HG02840 (cell line): ENCODE measurements at regions not wholly inside any gene's neighbourhood (a gene's known extent, or its start where the extent isn't known, plus 50 kb on each side); places are given as distances from the start of the nearest gene placed in this dataset.

Experiments used
- ATAC-seq: cut with Tn5 transposase; IDR thresholded peaks from one replicate; pipeline ENCODE4 v1.9.1; 2021; ENCODE audit warnings: mild to moderate bottlenecking, moderate library complexity, moderate number of reproducible peaks; ENCODE audit not compliant: unreplicated experiment, low FRiP score

- no peak for ATAC-seq
Observed at GRCh38 chr4:184575306-184575705, 73.9 kb downstream of the CASP3 start.

- no peak for ATAC-seq
Observed at GRCh38 chr4:184574861-184575260, 74.4 kb downstream of the CASP3 start.

DNA sequence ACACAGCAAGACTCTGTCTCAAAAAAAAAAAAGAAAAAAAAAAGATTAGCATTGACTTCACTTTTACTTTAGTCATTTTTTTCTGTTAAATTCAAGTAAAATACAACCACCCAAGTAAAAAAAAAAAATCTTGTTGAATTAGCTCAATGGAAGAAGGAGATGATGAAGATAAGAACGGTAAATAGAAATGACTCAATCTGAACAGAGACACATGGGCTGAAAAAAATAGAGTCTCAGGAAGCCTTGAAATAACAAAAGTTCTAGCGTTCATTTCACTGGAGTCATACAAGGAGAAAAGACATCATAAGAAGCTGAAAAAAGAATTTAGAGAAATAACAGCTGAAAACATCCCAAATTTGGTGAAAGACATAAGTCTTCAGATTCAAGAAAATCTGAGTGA lies 75.5 kb downstream of the CASP3 start:
- no peak for ATAC-seq

- no peak for ATAC-seq
Observed at GRCh38 chr4:184568770-184569169, 80.5 kb downstream of the CASP3 start.

- ATAC-seq = no peak
Observed at GRCh38 chr4:184563621-184564020, 85.6 kb downstream of the CASP3 start.

GRCh38 chr4:184558996-184559395 lies 84.6 kb upstream of the IRF2 start:
- no peak for ATAC-seq

DNA sequence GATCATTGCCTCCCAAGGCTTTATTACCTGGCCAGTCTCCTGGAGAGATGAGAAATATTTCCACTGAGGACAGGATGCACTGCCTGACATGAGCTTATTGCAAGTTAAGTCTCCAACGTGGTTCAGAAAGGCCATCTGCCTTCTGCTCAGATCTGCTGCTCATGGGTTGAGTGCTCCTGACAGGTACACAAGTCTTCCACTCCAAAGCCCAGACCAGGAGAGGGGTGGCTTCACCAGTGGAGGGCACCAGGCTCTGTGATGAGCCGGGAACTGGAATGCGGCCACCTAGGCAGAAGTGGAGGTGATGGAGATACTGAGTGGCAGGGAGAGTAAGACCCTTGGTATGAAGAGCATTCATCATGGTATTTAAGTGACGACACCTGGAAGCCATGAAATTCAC lies 79.5 kb upstream of the IRF2 start:
- ATAC-seq = no peak

DNA sequence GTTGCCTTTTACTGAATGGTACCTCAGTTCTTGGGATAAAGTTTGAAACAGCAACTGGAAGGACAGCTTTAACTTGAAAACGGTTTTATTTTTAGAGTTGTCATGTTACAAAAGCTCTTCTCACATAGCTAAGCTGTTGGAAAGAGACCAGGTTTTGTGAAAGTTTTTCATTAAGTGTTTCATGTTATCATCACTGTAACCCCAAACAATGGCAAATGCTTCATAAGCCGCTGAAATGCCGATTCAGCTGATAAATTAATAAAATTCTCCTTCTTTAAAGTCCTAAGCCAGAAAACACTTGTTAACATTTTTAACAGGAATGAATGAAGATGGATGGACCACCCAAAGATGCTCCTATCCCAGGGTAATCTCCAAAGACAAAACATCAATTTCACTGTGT lies 76.1 kb upstream of the IRF2 start:
- no peak for ATAC-seq

- no peak for ATAC-seq
Observed at GRCh38 chr4:184548648-184549341, 74.4 kb upstream of the IRF2 start.

DNA sequence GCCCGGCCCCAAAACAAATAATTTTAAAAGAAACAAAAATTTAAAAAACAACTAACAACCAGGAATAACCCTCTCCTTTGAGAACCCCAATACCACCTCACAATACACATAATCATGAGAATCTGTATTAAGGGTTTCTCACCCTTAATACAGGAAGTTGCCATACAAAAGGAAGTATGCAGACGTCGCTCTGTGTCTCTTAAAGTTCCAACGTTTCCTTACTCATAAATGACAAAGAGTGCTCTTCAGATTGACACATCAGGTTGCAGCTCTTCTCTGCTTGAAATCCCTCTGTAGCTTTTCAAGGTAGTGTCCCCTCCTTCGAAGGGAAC lies 73.9 kb upstream of the IRF2 start:
- no peak for ATAC-seq

DNA sequence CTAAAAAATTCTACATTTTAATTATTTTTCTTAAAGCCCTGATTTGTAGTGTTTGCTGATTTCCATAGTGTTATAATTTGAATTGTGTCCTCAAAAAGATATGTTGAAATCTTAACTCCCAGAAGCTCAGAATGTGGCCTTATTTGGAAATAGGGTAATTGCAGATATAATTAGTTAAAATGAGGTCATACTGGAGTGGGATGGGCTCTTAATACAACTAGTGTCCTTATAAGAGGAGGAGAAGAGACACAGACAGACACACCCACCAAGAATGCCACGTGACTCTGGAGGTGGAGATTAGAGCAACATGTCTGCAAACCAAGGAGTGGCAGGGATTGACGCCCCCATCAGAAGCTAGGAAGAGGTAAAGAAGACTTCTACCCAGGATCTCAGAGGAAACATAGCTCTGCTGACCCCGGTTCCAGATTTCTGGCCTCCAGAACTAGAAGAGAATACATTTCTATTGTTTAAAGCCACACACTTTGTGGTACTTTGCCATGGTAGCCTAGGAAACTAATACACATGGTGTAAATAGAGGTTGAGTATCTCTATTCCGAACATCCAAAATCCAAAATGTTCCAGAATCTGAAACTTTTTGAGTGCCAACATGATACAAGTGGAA lies 70.5 kb upstream of the IRF2 start:
- no peak for ATAC-seq

- no peak for ATAC-seq
Observed at GRCh38 chr4:184541907-184542306, 67.6 kb upstream of the IRF2 start.

GRCh38 chr4:184540307-184540706 lies 66.0 kb upstream of the IRF2 start:
- no peak for ATAC-seq

- peak; percentile 54 for ATAC-seq
Observed at GRCh38 chr4:184538023-184538599, 63.8 kb upstream of the IRF2 start.

GRCh38 chr4:184537269-184538022 lies 63.1 kb upstream of the IRF2 start:
- peak; percentile 60 for ATAC-seq

DNA sequence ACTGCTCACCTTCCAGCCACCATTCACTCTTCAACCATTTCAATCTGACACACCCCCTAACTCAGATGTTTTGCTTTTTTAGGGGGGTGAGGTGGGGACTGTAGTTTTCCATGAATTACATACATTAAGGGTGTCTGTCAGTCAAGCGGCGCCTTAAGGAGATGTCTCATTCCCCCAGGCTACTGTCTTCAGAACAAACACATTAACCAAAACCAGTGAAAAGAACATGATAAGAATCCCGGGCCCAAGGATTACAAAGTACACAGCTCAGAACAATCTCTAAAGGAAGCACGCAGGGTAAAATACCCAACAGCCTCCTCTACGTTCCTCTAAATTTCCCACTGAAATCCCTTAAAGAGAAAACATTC lies 62.5 kb upstream of the IRF2 start:
- ATAC-seq = no peak

GRCh38 chr4:184536065-184536880 lies 61.9 kb upstream of the IRF2 start:
- no peak for ATAC-seq

DNA sequence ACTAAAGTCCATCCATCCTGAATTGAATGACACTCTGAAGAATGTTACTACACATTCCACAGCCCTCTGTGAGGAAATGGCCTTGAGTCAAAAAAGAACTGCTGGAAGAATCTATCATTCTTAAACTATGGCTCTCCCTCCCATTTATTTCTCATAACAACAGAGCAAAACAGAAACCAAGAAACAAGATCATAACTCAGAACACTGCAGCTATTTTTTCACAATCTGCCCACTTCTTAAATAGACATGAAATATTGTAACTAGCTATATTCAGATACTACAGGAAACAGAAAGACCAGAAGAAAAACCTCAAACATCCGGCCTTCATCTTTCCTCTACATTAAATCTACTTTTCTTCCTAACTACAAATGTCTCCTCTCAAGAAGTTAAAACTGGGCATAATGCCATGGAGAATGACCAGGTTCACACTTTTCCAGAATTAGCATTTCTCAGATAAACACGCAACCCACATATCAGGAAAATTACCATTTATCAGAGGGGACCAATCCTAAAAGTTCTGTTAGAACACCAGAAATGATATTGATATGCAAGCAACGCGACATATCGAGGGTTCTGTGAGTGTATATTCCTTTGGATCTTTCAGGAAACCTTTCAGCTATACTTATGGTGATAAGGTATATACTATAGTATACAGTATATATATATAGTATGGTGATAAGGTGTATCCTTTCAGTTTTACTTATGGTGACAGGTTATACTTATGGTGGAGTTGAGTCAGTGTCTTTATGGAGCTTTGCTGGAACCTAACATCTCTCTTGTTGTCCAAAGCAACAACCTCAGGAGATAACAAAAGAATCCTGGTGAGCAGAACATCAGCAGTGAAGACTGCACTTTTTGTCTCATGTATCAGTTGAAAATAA lies 60.4 kb upstream of the IRF2 start:
- ATAC-seq = no peak

DNA sequence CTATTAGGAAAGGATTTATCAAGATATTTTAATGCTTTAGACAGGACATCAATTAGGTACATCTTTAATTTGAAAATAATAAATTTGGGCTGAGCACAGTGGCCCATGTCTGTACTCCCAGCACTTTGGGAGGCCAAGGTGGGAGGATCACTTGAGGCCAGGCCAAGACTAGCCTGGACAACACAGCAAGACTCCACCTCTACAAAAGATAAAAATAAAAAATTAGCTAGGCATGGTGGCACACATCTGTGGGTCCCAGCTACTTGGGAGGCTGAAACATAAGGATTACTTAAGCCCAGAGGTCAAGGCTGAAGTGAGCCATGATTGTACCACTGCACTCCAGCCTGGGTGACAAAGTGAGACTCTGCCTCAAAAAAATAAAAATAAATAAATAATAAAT lies 59.6 kb upstream of the IRF2 start:
- ATAC-seq = no peak

DNA sequence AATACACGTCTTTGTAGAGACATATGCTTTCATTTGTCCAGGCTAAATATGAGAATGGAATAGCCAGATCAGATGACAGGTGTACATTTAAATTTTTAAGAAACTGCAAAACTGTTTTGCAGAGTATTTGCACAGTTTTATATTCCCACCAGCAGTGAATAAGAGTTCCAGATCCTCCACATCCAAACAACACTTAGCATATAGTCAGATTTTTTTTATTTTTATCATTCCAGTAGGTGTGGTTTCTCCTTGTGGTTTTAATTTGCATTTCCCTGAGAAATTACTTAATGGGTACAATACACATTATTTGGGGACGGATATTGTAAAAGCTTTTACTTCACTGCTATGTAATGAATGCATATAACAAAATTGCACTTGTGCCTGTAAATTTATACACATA lies 56.7 kb upstream of the IRF2 start:
- no peak for ATAC-seq
